ENCODE measurements at regions not wholly inside any gene's neighbourhood (a gene's known extent, or its start where the extent isn't known, plus 50 kb on each side); places are given as distances from the start of the nearest gene placed in this dataset.

- TF ChIP-seq NR3C1 (IDR thresholded peaks at IDR 0.05), result no peak
- TF ChIP-seq, protein P1, sequence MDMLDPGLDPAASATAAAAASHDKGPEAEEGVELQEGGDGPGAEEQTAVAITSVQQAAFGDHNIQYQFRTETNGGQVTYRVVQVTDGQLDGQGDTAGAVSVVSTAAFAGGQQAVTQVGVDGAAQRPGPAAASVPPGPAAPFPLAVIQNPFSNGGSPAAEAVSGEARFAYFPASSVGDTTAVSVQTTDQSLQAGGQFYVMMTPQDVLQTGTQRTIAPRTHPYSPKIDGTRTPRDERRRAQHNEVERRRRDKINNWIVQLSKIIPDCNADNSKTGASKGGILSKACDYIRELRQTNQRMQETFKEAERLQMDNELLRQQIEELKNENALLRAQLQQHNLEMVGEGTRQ (IDR thresholded peaks at IDR 0.05), result no peak
Measured at GRCh38 chr4:170139764-170140163, 50.0 kb upstream of the AADAT start (continued).

Small RNA genes in the stretch of these regions (small RNA-seq; reads per million reads assigned to genes)
- 0 reads per million in 6 experiments for gene AC097486.1
- 0 reads per million in 6 experiments for gene MIR6082
- gene RNU6ATAC13P, result 0 reads per million in 6 experiments

Data from A549 (cell line).